Osteoblast (primary cell): ENCODE measurements at regions not wholly inside any gene's neighbourhood (a gene's known extent, or its start where the extent isn't known, plus 50 kb on each side); places are given as distances from the start of the nearest gene placed in this dataset.

ENCODE experiments used
- DNase-seq: peaks from one replicate; pipeline ENCODE4 v3.0.0; 2011; ENCODE audit warnings: low spot score, mixed read lengths; ENCODE audit not compliant: insufficient read length; ENCODE audit errors: missing footprints
- H2AFZ ChIP-seq: 2 replicates; pipeline ENCODE4 v1.6.0; 2011; ENCODE audit warnings: mild to moderate bottlenecking, low read length
- H3K27ac ChIP-seq: 2 replicates; pipeline ENCODE4 v1.5.1; 2011; ENCODE audit warnings: mild to moderate bottlenecking, low read depth, low read length, moderate library complexity
- H3K27me3 ChIP-seq: 2 replicates; pipeline ENCODE4 v1.6.0; 2012; ENCODE audit warnings: mild to moderate bottlenecking, control low read depth, inconsistent platforms, low read length, moderate library complexity; ENCODE audit not compliant: insufficient read depth
- H3K36me3 ChIP-seq: 2 replicates; pipeline ENCODE4 v1.5.1; 2011; ENCODE audit warnings: mild to moderate bottlenecking, low read length, control low read depth, moderate library complexity; ENCODE audit not compliant: insufficient read depth
- H3K4me1 ChIP-seq: 2 replicates; pipeline ENCODE4 v1.5.1; 2011; ENCODE audit warnings: mild to moderate bottlenecking, low read length, control low read depth, moderate library complexity; ENCODE audit not compliant: insufficient read depth
- H3K4me2 ChIP-seq: 2 replicates; pipeline ENCODE4 v1.6.0; 2011; ENCODE audit warnings: mild to moderate bottlenecking, low read length; ENCODE audit not compliant: insufficient read depth
- H3K4me3 ChIP-seq: fragments of 200-600 bp; sonication (generic); 3 replicates; pipeline ENCODE4 v1.5.1; 2012; ENCODE audit warnings: mild to moderate bottlenecking, low read length, inconsistent platforms; ENCODE audit not compliant: insufficient read depth
- H3K79me2 ChIP-seq: 2 replicates; pipeline ENCODE4 v1.6.0; 2012; ENCODE audit warnings: mild to moderate bottlenecking, low read length, control low read depth, inconsistent platforms; ENCODE audit not compliant: insufficient read depth
- H3K9me3 ChIP-seq: 2 replicates; pipeline ENCODE4 v1.5.1; 2011; ENCODE audit warnings: low read depth, low read length, control low read depth
- H4K20me1 ChIP-seq: 2 replicates; pipeline ENCODE4 v1.6.0; 2012; ENCODE audit warnings: mild to moderate bottlenecking, low read length, control low read depth; ENCODE audit not compliant: insufficient read depth
- CTCF ChIP-seq: IDR thresholded peaks from 2 replicates; pipeline ENCODE4 v1.5.1; 2011; ENCODE audit warnings: mild to moderate bottlenecking, low read depth, low read length, moderate library complexity; ENCODE audit errors: extremely low read depth

GRCh38 chr5:113808956-113809355, 295.5 kb downstream of the YTHDC2 start:
- no peak for DNase-seq
- Histone ChIP-seq H3K36me3 (no peaks in the 10 kb centered on the region), H3K27me3 (no peaks in the 10 kb centered on the region), H4K20me1 (no peaks in the 10 kb centered on the region), H3K4me1 (no peaks in the 10 kb centered on the region), H2AFZ (no peak overlapping the region), H3K79me2 (no peaks in the 10 kb centered on the region), H3K9me3 (no peaks in the 10 kb centered on the region), H3K4me3 (no peak overlapping the region), H3K4me2 (no peak overlapping the region), H3K27ac (no peak overlapping the region)
- TF ChIP-seq CTCF, result no peak

- Histone ChIP-seq H3K4me2 (no peak overlapping the region), H3K27ac (no peak overlapping the region), H3K36me3 (no peaks in the 10 kb centered on the region), H3K9me3 (no peaks in the 10 kb centered on the region), H2AFZ (no peak overlapping the region), H3K4me3 (no peak overlapping the region), H4K20me1 (no peaks in the 10 kb centered on the region), H3K79me2 (no peaks in the 10 kb centered on the region), H3K4me1 (no peaks in the 10 kb centered on the region), H3K27me3 (no peaks in the 10 kb centered on the region)
- TF ChIP-seq CTCF, result no peak
- DNase-seq, result no peak
These were observed 296.1 kb downstream of the YTHDC2 start for GRCh38 chr5:113809626-113810025.

- H3K27me3 ChIP-seq, result no peaks in the 10 kb centered on the region
- H3K4me1 ChIP-seq, result no peaks in the 10 kb centered on the region
- TF ChIP-seq CTCF, result no peak
- H2AFZ ChIP-seq, result no peak overlapping the region
- H3K9me3 ChIP-seq, result no peaks in the 10 kb centered on the region
- H4K20me1 ChIP-seq, result no peaks in the 10 kb centered on the region
- no peak for DNase-seq
- H3K4me3 ChIP-seq, result no peak overlapping the region
- H3K4me2 ChIP-seq, result no peak overlapping the region
- H3K36me3 ChIP-seq, result no peaks in the 10 kb centered on the region
- no peaks in the 10 kb centered on the region for H3K79me2 ChIP-seq
- H3K27ac ChIP-seq, result no peak overlapping the region
These were observed 300.0 kb downstream of the YTHDC2 start for GRCh38 chr5:113813466-113813865.

- no peak for DNase-seq
- Histone ChIP-seq H3K4me1 (no peaks in the 10 kb centered on the region), H2AFZ (no peak overlapping the region), H3K27me3 (no peaks in the 10 kb centered on the region), H3K79me2 (no peaks in the 10 kb centered on the region), H3K27ac (no peak overlapping the region), H3K4me3 (no peak overlapping the region), H3K4me2 (no peak overlapping the region), H3K36me3 (no peaks in the 10 kb centered on the region), H4K20me1 (no peaks in the 10 kb centered on the region), H3K9me3 (no peaks in the 10 kb centered on the region)
- no peak for TF ChIP-seq CTCF
These were observed 304.2 kb downstream of the YTHDC2 start for GRCh38 chr5:113817683-113818082.
